Keratinocyte (primary cell): ENCODE measurements at regions not wholly inside any gene's neighbourhood (a gene's known extent, or its start where the extent isn't known, plus 50 kb on each side); places are given as distances from the start of the nearest gene placed in this dataset.

Experiments
- DNase-seq: peaks from one replicate; pipeline ENCODE4 v3.0.0-alpha.2; 2011; ENCODE audit warnings: low read depth, missing footprints, low spot score
- FAIRE-seq: peaks from 2 replicates; lab custom pipeline; 2011; peaks lifted over from hg19 to GRCh38; lab: Jason Lieb, UNC
- H2AFZ ChIP-seq: 2 replicates; pipeline ENCODE4 v1.6.0; 2012; ENCODE audit warnings: low read length, control low read depth, inconsistent platforms; ENCODE audit not compliant: control insufficient read depth
- H3K27ac ChIP-seq: 2 replicates; pipeline ENCODE4 v1.5.1; 2011; ENCODE audit warnings: low read length; ENCODE audit not compliant: control insufficient read depth, insufficient read depth
- H3K27me3 ChIP-seq: 3 replicates; pipeline ENCODE4 v1.6.0; 2011; ENCODE audit warnings: low read length; ENCODE audit not compliant: control insufficient read depth, insufficient read depth; ENCODE audit errors: extremely low read depth
- H3K36me3 ChIP-seq, 2 experiments: 2 replicates in 1 of 2; 3 replicates in 1 of 2; pipeline ENCODE4 v1.5.1; 2011; ENCODE audit warnings: low read length in 2 of 2, mild to moderate bottlenecking in 1 of 2; ENCODE audit not compliant: control insufficient read depth in 2 of 2, insufficient read depth in 2 of 2; ENCODE audit errors: extremely low read depth in 1 of 2
- H3K4me1 ChIP-seq: 3 replicates; pipeline ENCODE4 v1.5.1; 2011; ENCODE audit warnings: low read length; ENCODE audit not compliant: control insufficient read depth, insufficient read depth; ENCODE audit errors: extremely low read depth
- H3K4me2 ChIP-seq: 3 replicates; pipeline ENCODE4 v1.6.0; 2011; ENCODE audit warnings: low read depth, low read length; ENCODE audit not compliant: control insufficient read depth, insufficient read depth; ENCODE audit errors: extremely low read depth
- H3K4me3 ChIP-seq, 3 experiments: fragments of 200-600 bp in 1 of 3; sonication (generic) in 1 of 3; 2 replicates in 2 of 3; 3 replicates in 1 of 3; pipeline ENCODE4 v1.5.1; 2011 to 2016; ENCODE audit warnings: low read length in 3 of 3, mild to moderate bottlenecking in 3 of 3, control low read depth in 2 of 3, inconsistent platforms in 1 of 3, low read depth in 1 of 3, mixed read lengths in 1 of 3, mixed run types in 1 of 3, moderate library complexity in 1 of 3; ENCODE audit not compliant: control insufficient read depth in 2 of 3, insufficient read depth in 2 of 3; ENCODE audit errors: extremely low read depth in 1 of 3
- H3K79me2 ChIP-seq: 2 replicates; pipeline ENCODE4 v1.6.0; 2012; ENCODE audit warnings: low read length; ENCODE audit not compliant: control insufficient read depth, insufficient read depth
- H3K9ac ChIP-seq: 3 replicates; pipeline ENCODE4 v1.6.0; 2011; ENCODE audit warnings: low read length; ENCODE audit not compliant: control insufficient read depth, insufficient read depth; ENCODE audit errors: extremely low read depth
- H3K9me1 ChIP-seq: 3 replicates; pipeline ENCODE4 v1.6.0; 2011; ENCODE audit warnings: low read length; ENCODE audit not compliant: control insufficient read depth, insufficient read depth; ENCODE audit errors: extremely low read depth
- H3K9me3 ChIP-seq: 2 replicates; pipeline ENCODE4 v1.5.1; 2012; ENCODE audit warnings: low read depth, low read length; ENCODE audit not compliant: control insufficient read depth
- H4K20me1 ChIP-seq: 3 replicates; pipeline ENCODE4 v1.6.0; 2011; ENCODE audit warnings: low read length; ENCODE audit not compliant: control insufficient read depth, insufficient read depth; ENCODE audit errors: extremely low read depth
- CTCF ChIP-seq, 3 experiments: IDR thresholded peaks in 1 of 3; conservative IDR thresholded peaks in 1 of 3; optimal IDR thresholded peaks in 1 of 3; 2 replicates in 2 of 3; 3 replicates in 1 of 3; pipeline versions ENCODE3 to v1.5.1; 2011; ENCODE audit warnings: low read length in 3 of 3, mild to moderate bottlenecking in 3 of 3, moderate library complexity in 2 of 3, control low read depth in 1 of 3, inconsistent platforms in 1 of 3; ENCODE audit not compliant: insufficient read depth in 2 of 3; ENCODE audit errors: extremely low read depth in 1 of 3
- EZH2 ChIP-seq: IDR thresholded peaks from one replicate; pipeline ENCODE4 v1.6.1; 2012; ENCODE audit warnings: inconsistent platforms, mild to moderate bottlenecking, low read length, moderate library complexity
- dilution Hi-C: fragments of 300-500 bp; cut with MboI; formaldehyde crosslinking; loops from one replicate; pipeline ENCODE4 v1.7.0; 2020; ENCODE audit warnings: low sequenced_read_pairs; ENCODE audit not compliant: extremely low pct_ligation_motif_present

- FAIRE-seq (no peak), DNase-seq (no peak)
- Histone ChIP-seq H3K4me1 (no peaks in the 10 kb centered on the region), H3K9me3 (peaks cover 45% of the 10 kb centered on the region), H2AFZ (no peak overlapping the region), H3K79me2 (no peaks in the 10 kb centered on the region), H3K9me1 (no peaks in the 10 kb centered on the region), H3K4me3 (no peak overlapping the region), H3K4me2 (no peak overlapping the region), H3K27me3 (no peaks in the 10 kb centered on the region), H3K9ac (no peak overlapping the region), H4K20me1 (no peaks in the 10 kb centered on the region), H3K36me3 (no peaks in the 10 kb centered on the region), H3K27ac (no peak overlapping the region)
- dilution Hi-C loops = no loop called here
- TF ChIP-seq CTCF (optimal IDR thresholded peaks at IDR 0.05 in 1 of 3, IDR thresholded peaks at IDR 0.05 in 1 of 3, conservative IDR thresholded peaks at IDR 0.05 in 1 of 3; ENCODE audit: extremely low read depth in 1 of 3, insufficient read depth in 2 of 3, low read length in 3 of 3) (no peak), EZH2 (no peak)
These were observed 1223.9 kb downstream of the BRD1 start for GRCh38 chr22:48603621-48604320.

- Histone ChIP-seq H3K79me2 (no peaks in the 10 kb centered on the region), H3K27me3 (no peaks in the 10 kb centered on the region), H2AFZ (no peak overlapping the region), H3K4me2 (no peak overlapping the region), H4K20me1 (no peaks in the 10 kb centered on the region), H3K9me1 (no peaks in the 10 kb centered on the region), H3K4me1 (no peaks in the 10 kb centered on the region), H3K4me3 (no peak overlapping the region), H3K27ac (no peak overlapping the region), H3K9ac (no peak overlapping the region), H3K36me3 (no peaks in the 10 kb centered on the region), H3K9me3 (peaks cover 49% of the 10 kb centered on the region)
- dilution Hi-C loops = no loop called here
- no peak for DNase-seq
- no peak for FAIRE-seq
- TF ChIP-seq EZH2 (no peak), CTCF (optimal IDR thresholded peaks at IDR 0.05 in 1 of 3, IDR thresholded peaks at IDR 0.05 in 1 of 3, conservative IDR thresholded peaks at IDR 0.05 in 1 of 3; ENCODE audit: extremely low read depth in 1 of 3, insufficient read depth in 2 of 3, low read length in 3 of 3) (no peak)
These were observed 1224.7 kb downstream of the BRD1 start for GRCh38 chr22:48602805-48603518.
